ENCODE measurements at regions not wholly inside any gene's neighbourhood (a gene's known extent, or its start where the extent isn't known, plus 50 kb on each side); places are given as distances from the start of the nearest gene placed in this dataset.

GRCh38 chr6:164230259-164230658 lies 815.7 kb downstream of the QKI start:
- DNase-seq (ENCODE audit: low read depth in 3 of 3) = no peak

DNA sequence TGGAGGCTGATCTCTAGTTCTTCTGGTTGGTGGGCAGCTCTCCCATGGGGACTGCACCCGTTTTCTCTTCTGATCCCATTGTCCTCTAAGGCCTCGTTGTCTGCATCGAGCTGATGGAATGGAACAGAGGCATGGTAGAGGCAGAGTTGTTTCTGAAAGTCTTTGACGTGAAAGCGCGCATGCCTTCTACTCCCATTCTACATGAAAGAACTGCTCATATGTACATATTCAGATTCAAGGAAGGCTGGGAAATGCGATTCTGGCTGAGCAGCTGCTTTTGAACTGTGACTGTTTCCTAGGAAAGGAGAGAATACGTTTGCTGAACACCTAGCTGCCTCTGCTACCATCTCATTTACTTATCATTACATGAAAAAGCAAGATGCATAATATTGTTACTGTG lies 815.2 kb downstream of the QKI start:
- no peak for DNase-seq (ENCODE audit: low read depth in 3 of 3)

- DNase-seq (ENCODE audit: low read depth in 3 of 3) = no peak
Measured at GRCh38 chr6:164227952-164228522, 813.5 kb downstream of the QKI start.

- no peak for DNase-seq (ENCODE audit: low read depth in 3 of 3)
Measured at GRCh38 chr6:164216839-164217238, 802.3 kb downstream of the QKI start.

DNA sequence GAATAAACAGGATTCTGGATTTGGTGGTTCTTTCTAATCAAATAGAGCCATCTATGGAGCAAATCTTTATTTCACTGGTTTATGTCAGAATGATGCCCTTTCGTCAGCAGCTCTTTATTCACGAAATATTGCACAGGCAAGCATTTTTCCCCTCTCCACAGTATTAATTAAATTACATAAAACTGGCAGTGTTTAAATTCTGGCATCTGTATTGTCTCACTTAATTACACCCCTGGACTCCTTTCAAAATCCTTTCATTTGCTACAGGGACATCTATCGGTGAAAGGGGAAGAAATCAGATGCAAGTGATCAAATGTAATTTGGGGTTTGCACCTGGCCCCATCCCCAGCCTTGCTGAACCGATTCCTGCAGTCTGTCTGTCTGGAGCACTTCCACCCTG lies 801.9 kb downstream of the QKI start:
- no peak for DNase-seq (ENCODE audit: low read depth in 3 of 3)

- DNase-seq (ENCODE audit: low read depth in 3 of 3) = no peak
Measured at GRCh38 chr6:164214066-164214465, 799.5 kb downstream of the QKI start.

DNA sequence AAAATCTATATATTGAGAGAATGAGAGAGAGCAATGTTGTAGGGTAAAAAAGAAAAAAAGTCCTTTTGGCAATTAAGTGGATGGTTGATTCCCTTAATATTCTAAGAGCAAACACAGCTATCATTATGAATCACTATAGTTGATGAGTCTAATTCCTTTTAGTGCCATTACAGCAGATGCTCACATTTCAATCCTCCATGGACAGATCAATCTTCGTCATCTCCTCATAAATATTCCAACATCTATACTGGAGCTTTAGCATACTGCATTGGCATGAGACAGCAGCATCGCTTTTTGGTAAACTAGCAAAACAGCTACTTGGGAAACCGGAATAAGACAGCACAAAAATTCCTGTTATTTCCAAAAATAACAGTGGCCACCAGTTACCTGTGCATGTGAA lies 796.7 kb downstream of the QKI start:
- DNase-seq (ENCODE audit: low read depth in 3 of 3) = no peak

DNA sequence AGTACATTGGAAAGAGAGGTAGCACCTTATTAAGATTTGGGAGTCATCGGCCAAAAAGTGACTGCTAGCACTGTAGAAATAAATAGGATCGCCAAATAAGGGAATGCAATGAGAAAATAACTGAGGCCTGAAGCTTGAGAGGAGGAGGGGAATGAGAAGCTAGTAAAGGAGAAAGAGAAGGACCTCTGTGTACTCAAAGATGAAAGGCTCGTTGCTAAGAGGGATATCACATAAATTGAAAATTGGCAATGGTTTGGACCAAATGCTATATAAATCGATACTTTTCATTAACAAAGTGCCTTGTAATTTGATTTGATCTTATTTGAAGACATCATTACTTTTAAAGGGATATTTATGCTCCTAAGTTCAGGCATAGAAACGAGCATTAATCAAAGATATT lies 796.3 kb downstream of the QKI start:
- DNase-seq (ENCODE audit: low read depth in 3 of 3) = no peak

GRCh38 chr6:164210323-164210722 lies 795.8 kb downstream of the QKI start:
- no peak for DNase-seq (ENCODE audit: low read depth in 3 of 3)

GRCh38 chr6:164208371-164208770 lies 793.9 kb downstream of the QKI start:
- no peak for DNase-seq (ENCODE audit: low read depth in 3 of 3)

- no peak for DNase-seq (ENCODE audit: low read depth in 3 of 3)
Measured at GRCh38 chr6:164206807-164207423, 792.4 kb downstream of the QKI start.

GRCh38 chr6:164200071-164200470 lies 785.6 kb downstream of the QKI start:
- no peak for DNase-seq (ENCODE audit: low read depth in 3 of 3)

DNA sequence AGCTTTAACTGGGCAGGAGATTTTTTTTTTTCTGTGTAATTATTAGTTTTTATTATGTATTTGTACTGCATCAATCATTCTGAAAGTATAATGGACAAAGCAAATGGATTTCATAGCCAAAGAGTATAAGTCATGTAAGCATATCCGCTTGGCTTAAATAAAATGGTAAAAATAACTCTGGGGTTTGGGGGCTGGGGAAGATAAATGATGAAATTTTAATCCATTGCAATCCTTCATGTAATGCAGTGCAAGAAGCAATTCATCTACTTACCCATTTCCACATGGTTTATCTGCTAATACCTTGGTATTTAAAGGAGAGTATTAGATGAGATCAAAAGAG lies 781.4 kb downstream of the QKI start:
- DNase-seq (ENCODE audit: low read depth in 3 of 3) = no peak

DNA sequence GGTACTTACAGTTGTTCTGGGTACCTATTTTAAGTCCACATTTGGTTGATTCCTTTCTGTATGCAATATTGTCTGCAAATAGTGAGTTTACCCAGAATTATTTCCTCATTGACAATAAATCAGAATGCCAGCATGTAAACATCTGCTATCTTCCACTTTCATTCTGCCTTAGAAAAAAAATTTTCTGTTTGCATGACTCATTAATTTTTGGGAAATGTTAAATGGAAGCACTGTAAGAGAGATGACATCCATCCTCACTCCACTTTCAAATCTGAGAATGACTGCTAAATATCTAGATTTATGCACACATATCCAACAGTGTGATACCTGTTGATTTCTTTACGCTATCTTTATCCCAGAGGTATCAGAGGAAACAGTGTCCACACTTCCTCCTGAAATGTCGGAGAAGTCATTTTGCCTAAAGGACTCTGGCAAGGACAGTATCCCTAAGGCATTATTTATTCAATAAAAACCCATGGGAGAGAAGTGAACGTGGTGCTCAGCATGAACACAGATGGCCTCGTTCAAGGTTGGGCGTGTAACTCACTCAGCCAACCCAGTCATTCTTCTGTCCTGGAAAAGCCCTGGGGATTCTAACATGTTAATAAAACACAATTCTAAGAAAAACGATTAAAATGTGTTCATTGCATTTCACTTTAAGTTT lies 780.9 kb downstream of the QKI start:
- DNase-seq (ENCODE audit: low read depth in 3 of 3) = no peak

- DNase-seq (ENCODE audit: low read depth in 3 of 3) = no peak
Measured at GRCh38 chr6:164188861-164189260, 774.3 kb downstream of the QKI start.

DNA sequence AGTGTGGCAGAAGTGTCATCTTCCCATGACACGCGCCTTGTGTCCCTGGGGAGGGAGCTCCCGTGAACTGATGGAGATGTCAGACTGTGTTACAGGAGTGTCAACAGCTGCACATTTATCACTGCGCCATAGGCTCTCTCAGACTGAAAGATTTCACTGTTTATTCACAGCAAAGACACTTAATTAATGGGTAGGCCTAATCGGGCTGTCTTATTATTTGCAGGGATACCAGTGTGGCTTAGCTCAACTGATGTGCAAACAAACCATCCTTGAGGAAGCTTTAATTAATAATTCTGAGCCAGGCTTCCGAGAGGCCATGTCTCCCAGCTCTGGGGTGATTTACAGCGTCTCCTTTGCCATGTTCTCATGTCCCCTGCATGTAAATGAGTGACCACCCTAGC lies 771.0 kb downstream of the QKI start:
- no peak for DNase-seq (ENCODE audit: low read depth in 3 of 3)

DNA sequence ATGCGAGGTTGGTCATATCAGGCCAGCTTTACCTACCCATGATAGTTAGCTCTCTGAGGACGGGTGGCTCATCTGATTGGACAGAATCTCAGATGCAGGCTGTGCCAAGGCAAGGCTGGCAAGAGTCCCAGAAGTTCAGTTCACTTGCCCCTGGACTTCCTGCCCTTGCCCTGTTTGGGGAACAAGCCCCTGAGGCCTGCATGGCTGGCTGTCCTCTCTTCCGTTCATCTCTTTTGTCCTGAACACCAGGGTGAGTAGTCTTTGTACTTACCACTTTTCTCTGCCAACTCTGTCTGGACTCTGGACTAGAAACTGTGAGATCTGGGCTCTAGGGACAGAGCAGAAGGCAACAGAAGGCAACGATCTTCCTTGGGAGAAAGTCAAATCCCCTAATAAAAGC lies 769.9 kb downstream of the QKI start:
- DNase-seq (ENCODE audit: low read depth in 3 of 3) = no peak

- DNase-seq (ENCODE audit: low read depth in 3 of 3) = no peak
Measured at GRCh38 chr6:164183556-164184123, 769.1 kb downstream of the QKI start.

GRCh38 chr6:164178679-164179332 lies 764.3 kb downstream of the QKI start:
- DNase-seq (ENCODE audit: low read depth in 3 of 3) = no peak

DNA sequence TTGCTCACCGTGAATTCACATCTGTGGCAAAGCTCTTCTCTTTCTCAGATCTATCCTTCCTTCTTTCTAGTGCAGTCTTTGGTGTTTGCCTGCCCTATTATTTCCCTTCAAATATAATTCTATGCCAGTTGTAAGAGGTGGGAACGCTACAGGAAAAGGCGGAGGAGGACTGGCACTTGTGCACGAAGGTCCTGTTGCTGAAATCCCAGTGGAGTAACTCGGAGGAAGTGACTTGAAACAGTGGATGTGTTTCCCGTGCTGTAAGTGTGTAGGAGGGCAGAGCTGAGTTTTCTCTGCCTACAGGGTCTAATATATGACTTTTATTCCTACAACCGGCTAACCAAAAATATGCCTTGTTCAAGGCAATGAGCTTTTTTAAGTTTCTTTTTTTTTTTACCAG lies 754.8 kb downstream of the QKI start:
- no peak for DNase-seq (ENCODE audit: low read depth in 3 of 3)

DNA sequence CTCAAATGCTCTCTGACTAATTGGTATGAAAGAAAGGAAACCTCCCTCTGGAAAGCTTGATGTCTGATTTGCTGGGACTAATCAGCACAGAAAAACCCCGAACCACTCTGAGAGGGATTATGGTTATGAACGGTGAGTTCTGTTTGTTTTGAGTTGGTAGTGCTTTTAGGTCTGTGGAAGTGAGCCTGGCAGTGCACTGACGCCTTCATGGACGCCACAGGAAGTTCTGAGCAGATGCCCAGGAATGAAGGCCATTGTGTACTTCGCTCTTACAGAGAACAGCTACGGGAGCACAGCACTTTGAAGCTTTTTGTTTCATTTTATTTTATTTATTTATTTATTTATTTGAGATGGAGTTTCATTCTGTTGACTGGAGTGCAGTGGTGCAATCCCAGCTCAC lies 754.1 kb downstream of the QKI start:
- no peak for DNase-seq (ENCODE audit: low read depth in 3 of 3)

DNA sequence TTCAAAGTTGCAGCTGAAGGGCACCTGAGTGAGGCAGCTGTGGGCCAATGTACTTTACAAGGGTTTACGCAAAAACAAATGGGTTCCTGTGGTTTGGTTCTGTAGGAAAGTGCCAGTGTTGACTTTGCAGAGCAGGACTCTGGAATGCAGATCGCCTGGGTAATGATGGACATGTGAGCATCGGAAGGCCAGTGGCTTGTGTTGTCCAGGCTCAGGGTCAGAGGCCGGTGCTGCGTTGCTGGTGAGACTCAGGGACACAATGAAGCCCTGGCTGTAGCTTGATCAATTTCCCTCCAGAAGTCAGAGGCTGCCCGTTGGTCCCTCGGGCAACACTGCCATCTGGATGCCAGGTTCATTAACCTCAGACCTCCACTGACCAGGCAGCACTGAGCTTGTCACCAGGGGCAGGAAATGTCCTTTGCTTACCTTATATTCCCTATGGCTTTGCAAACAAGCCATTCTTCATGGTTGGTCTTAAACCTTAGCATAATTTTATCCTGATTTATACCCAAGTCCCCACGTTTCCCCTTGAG lies 753.4 kb downstream of the QKI start:
- no peak for DNase-seq (ENCODE audit: low read depth in 3 of 3)

DNA sequence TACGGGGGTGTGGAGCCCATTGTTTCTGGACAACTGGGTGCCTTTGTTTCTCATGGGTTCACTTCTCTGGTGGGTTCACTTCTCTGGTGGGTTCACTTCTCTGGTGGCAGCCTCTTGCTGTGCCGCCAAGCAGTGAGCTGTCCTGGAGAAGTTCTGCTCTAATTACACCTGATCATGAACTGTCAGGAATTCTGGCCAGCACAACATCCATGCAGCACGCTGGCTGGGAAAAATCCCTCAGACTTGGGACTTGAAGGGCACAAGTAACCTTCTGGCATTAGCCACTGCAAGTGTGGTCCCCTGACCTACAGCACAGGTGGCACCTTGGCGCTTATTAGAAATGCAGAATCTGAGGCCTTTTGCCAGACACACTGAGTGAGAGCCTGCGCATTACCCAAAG lies 752.5 kb downstream of the QKI start:
- DNase-seq (ENCODE audit: low read depth in 3 of 3) = no peak

Measured in stimulated activated CD4-positive, alpha-beta T cell treated with anti-CD3 and anti-CD28 coated beads, TNF-alpha, amount 100 ng/mL, for 24 hours (primary cell).